22Rv1 (cell line): ENCODE measurements at regions not wholly inside any gene's neighbourhood (a gene's known extent, or its start where the extent isn't known, plus 50 kb on each side); places are given as distances from the start of the nearest gene placed in this dataset.

Source experiments
- CTCF ChIP-seq: fragments of 450-650 bp; IDR thresholded peaks from 2 replicates; pipeline ENCODE4 v1.5.1; 2017; ENCODE audit warnings: mild to moderate bottlenecking
- ZFX ChIP-seq: fragments of 450-650 bp; IDR thresholded peaks from 2 replicates; pipeline ENCODE4 v1.6.1; 2017; ENCODE audit warnings: antibody characterized with exemption, borderline replicate concordance

GRCh38 chr18:27353273-27353672, 168.2 kb upstream of the CHST9 start:
- no peak for TF ChIP-seq CTCF
- no peak for TF ChIP-seq ZFX
